Body of pancreas (tissue), 4 donors: ENCODE measurements at regions not wholly inside any gene's neighbourhood (a gene's known extent, or its start where the extent isn't known, plus 50 kb on each side); places are given as distances from the start of the nearest gene placed in this dataset.

Source experiments
- ATAC-seq: fragments of 150-250 bp; one replicate; pipeline ENCODE4 v1.9.1; 2016
- DNase-seq, 4 donors: peaks; one replicate each; pipeline ENCODE4 v3.0.0-alpha.2; 2019
- H3K27ac ChIP-seq, 4 donors: fragments of 200-600 bp; sonication (generic); 1 replicate in 3 of 4; 2 replicates in 1 of 4; pipeline versions ENCODE4 v1.5.1 to v1.6.1; 2016 to 2019; ENCODE audit warnings: mild to moderate bottlenecking in 1 of 4, mixed read lengths in 1 of 4, moderate library complexity in 1 of 4
- H3K27me3 ChIP-seq, 2 donors: fragments of 200-600 bp; sonication (generic); one replicate each; pipeline ENCODE4 v1.6.0; 2016; ENCODE audit warnings: mild to moderate bottlenecking in 1 of 2
- H3K36me3 ChIP-seq, 2 donors: fragments of 200-600 bp; sonication (generic); replicated peaks in 1 of 2; 2 replicates each; pipeline ENCODE4 v1.5.1; 2016; ENCODE audit warnings: low read depth in 2 of 2; ENCODE audit not compliant: insufficient read depth in 1 of 2
- H3K4me1 ChIP-seq: fragments of 200-600 bp; sonication (generic); one replicate; pipeline ENCODE4 v1.6.0; 2016
- H3K4me3 ChIP-seq, 2 donors: fragments of 200-600 bp; sonication (generic); 1 replicate in 1 of 2; 2 replicates in 1 of 2; pipeline ENCODE4 v1.5.1; 2016 to 2019
- H3K9me3 ChIP-seq, 3 donors: fragments of 200-600 bp; sonication (generic); 1 replicate in 2 of 3; 2 replicates in 1 of 3; pipeline ENCODE4 v1.5.1; 2016
- CTCF ChIP-seq, 7 experiments: fragments of 450-650 bp in 4 of 7; fragments of 200-600 bp in 3 of 7; sonication (generic) in 3 of 7; IDR thresholded peaks; one replicate each; pipeline ENCODE4 v1.5.1; 2016 to 2019; ENCODE audit warnings: antibody characterized with exemption in 7 of 7
- POLR2A ChIP-seq, 3 donors: fragments of 450-650 bp; IDR thresholded peaks; one replicate each; pipeline ENCODE4 v1.6.1; 2016; ENCODE audit warnings: antibody characterized with exemption in 3 of 3, mild to moderate bottlenecking in 2 of 3
- WGBS, 2 donors: methylation state at CpG; one replicate each; pipeline ENCODE4 v1.1.5; 2017; 5-methylcytosine and 5-hydroxymethylcytosine counted together
- intact Hi-C: fragments of 100-400 bp; cut with DNase I; formaldehyde crosslinking; loops from one replicate; pipeline ENCODE4 v1.15.1; 2023

- Histone ChIP-seq H3K27ac (no peak overlapping the region), H3K27me3 (no peaks in the 10 kb centered on the region), H3K4me1 (peaks cover 24% of the 10 kb centered on the region), H3K4me3 (no peak overlapping the region), H3K36me3 (no peaks in the 10 kb centered on the region), H3K9me3 (no peaks in the 10 kb centered on the region)
- TF ChIP-seq POLR2A (IDR thresholded peaks at IDR 0.05) (no peak), CTCF (IDR thresholded peaks at IDR 0.05) (no peak)
- ATAC-seq: no peak
- intact Hi-C loops: no loop called here
- WGBS, 2 donors: 53 to 71% methylated on average over 8 of the region's 8 CpGs
- no peak for DNase-seq
Observed at GRCh38 chr7:131021902-131022301, 287.9 kb upstream of the KLF14 start.

GRCh38 chr7:131026297-131027000 lies 292.4 kb upstream of the KLF14 start:
- Histone ChIP-seq H3K27me3 (no peaks in the 10 kb centered on the region), H3K4me1 (peaks cover 29% of the 10 kb centered on the region), H3K9me3 (no peaks in the 10 kb centered on the region), H3K36me3 (no peaks in the 10 kb centered on the region), H3K27ac (no peak overlapping the region), H3K4me3 (no peak overlapping the region)
- intact Hi-C loops: no loop called here
- TF ChIP-seq CTCF (IDR thresholded peaks at IDR 0.05): no peak
- TF ChIP-seq POLR2A (IDR thresholded peaks at IDR 0.05): no peak
- DNase-seq (no peak), ATAC-seq (no peak)
- 78 to 87% methylated on average over 7 of the region's 7 CpGs for WGBS, 2 donors

- intact Hi-C loops: no loop called here
- H3K27ac ChIP-seq: peak overlapping the region in 2 of 4 donors; percentile 6 to 54
- DNase-seq: peak in 2 of 4 donors; percentile 36 to 50
- no peak overlapping the region for H3K4me3 ChIP-seq
- H3K4me1 ChIP-seq: peaks cover 22% of the 10 kb centered on the region
- H3K9me3 ChIP-seq: no peaks in the 10 kb centered on the region
- H3K36me3 ChIP-seq: no peaks in the 10 kb centered on the region
- 71 to 80% methylated on average over 8 of the region's 8 CpGs for WGBS, 2 donors
- ATAC-seq: peak; percentile 53
- no peaks in the 10 kb centered on the region for H3K27me3 ChIP-seq
- TF ChIP-seq CTCF (IDR thresholded peaks at IDR 0.05): no peak
- TF ChIP-seq POLR2A (IDR thresholded peaks at IDR 0.05): no peak
Observed at GRCh38 chr7:131027287-131027773, 293.3 kb upstream of the KLF14 start.

- peak overlapping the region in 2 of 4 donors; percentile 24 to 54 for H3K27ac ChIP-seq
- 32 to 54% methylated on average over 2 of the region's 2 CpGs for WGBS, 2 donors
- no peaks in the 10 kb centered on the region for H3K27me3 ChIP-seq
- no peak for DNase-seq
- peak; percentile 47 for ATAC-seq
- H3K36me3 ChIP-seq: no peaks in the 10 kb centered on the region
- H3K4me1 ChIP-seq: peaks cover 22% of the 10 kb centered on the region
- no peak for TF ChIP-seq CTCF (IDR thresholded peaks at IDR 0.05)
- TF ChIP-seq POLR2A (IDR thresholded peaks at IDR 0.05): no peak
- H3K4me3 ChIP-seq: no peak overlapping the region
- no peaks in the 10 kb centered on the region for H3K9me3 ChIP-seq
- intact Hi-C loops: no loop called here
Observed at GRCh38 chr7:131028295-131028694, 294.3 kb upstream of the KLF14 start.

- ATAC-seq: no peak
- TF ChIP-seq CTCF (IDR thresholded peaks at IDR 0.05) (no peak), POLR2A (IDR thresholded peaks at IDR 0.05) (no peak)
- Histone ChIP-seq H3K4me1 (peaks cover 24% of the 10 kb centered on the region), H3K27me3 (no peaks in the 10 kb centered on the region), H3K36me3 (no peaks in the 10 kb centered on the region), H3K9me3 (no peaks in the 10 kb centered on the region), H3K27ac (peak overlapping the region in 2 of 4 donors; percentile 24 to 54), H3K4me3 (no peak overlapping the region)
- no peak for DNase-seq
- intact Hi-C loops: no loop called here
Observed at GRCh38 chr7:131029002-131029401, 295.0 kb upstream of the KLF14 start.
